ENCODE measurements at regions not wholly inside any gene's neighbourhood (a gene's known extent, or its start where the extent isn't known, plus 50 kb on each side); places are given as distances from the start of the nearest gene placed in this dataset.

- intact Hi-C loops (cut with micrococcal nuclease) = no loop called here
- no peak for DNase-seq (ENCODE audit: low read depth, low spot score)
- H3K4me1 ChIP-seq (ENCODE audit: control insufficient read depth in 1 of 2, insufficient read depth in 2 of 2, low read length in 2 of 2) = no peaks in the 10 kb centered on the region
- no TSS peak for BruUV-seq (replicated peaks)
- H3K27me3 ChIP-seq (ENCODE audit: insufficient read depth, low read length) = no peaks in the 10 kb centered on the region
- H3K9me2 ChIP-seq (ENCODE audit: insufficient read depth) = no peaks in the 10 kb centered on the region
- no peaks in the 10 kb centered on the region for H3K9me3 ChIP-seq (ENCODE audit: control insufficient read depth in 1 of 2, insufficient read depth in 1 of 2, low read depth in 1 of 2, low read length in 2 of 2)
- ChIA-PET POLR2A (no interaction called here), CTCF (no interaction called here), RAD21 (ENCODE audit: low non-redundant PET in 1 of 2, low total read pairs in 2 of 2, uncharacterized antibody in 2 of 2, unreplicated experiment in 2 of 2) (no interaction called here)
- H3K4me3 ChIP-seq (replicated peaks in 1 of 2; ENCODE audit: low read depth in 1 of 2, low read length in 2 of 2) = no peak overlapping the region
- H3K9ac ChIP-seq (ENCODE audit: low read length) = no peak overlapping the region
- H3K4me2 ChIP-seq (ENCODE audit: low read length) = no peak overlapping the region
- H3K27ac ChIP-seq (ENCODE audit: low read depth, low read length) = no peak overlapping the region
- H4K20me1 ChIP-seq (ENCODE audit: insufficient read depth) = no peaks in the 10 kb centered on the region
- H3K79me2 ChIP-seq (ENCODE audit: insufficient read depth, low read length) = no peaks in the 10 kb centered on the region
- ATAC-seq = no peak
- no peak overlapping the region for H2AFZ ChIP-seq (ENCODE audit: low read depth, low read length, poor library complexity, severe bottlenecking)
- TF ChIP-seq SP1 (IDR thresholded peaks at IDR 0.05; ENCODE audit: low read depth) (no peak), CTCF (IDR thresholded peaks at IDR 0.05 in 2 of 3, conservative IDR thresholded peaks at IDR 0.05 in 1 of 3; ENCODE audit: borderline replicate concordance in 1 of 3, insufficient read depth in 1 of 3, low read depth in 2 of 3, low read length in 2 of 3) (0 out of 6 replicates have a peak, but pooled peaks of 1 of the 3 experiments have one; percentile 23)
- H3K36me3 ChIP-seq (ENCODE audit: control insufficient read depth in 1 of 2, insufficient read depth in 2 of 2, low read length in 2 of 2) = no peaks in the 10 kb centered on the region
Measured at GRCh38 chr4:171433674-171434073, 379.5 kb upstream of the GALNTL6 start.

DNA sequence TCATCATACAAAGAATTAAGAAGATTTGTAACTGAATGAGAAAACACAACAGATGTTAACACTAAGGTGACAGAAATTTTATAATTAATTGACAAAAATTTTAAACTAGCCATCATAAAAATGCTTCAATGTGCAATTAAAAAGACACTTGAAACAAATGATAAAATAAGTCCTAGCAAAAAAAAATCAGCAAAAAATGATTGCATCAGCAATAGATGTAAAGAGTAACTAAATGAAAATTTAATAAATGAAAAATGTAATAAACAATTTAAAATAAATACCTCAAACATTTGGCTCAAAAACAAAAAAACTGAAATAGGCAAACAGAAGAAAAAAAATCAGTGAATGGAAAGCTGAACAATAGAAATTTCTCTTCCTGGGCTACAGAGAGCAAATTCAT lies 380.7 kb upstream of the GALNTL6 start:
- no peaks in the 10 kb centered on the region for H3K79me2 ChIP-seq (ENCODE audit: insufficient read depth, low read length)
- H2AFZ ChIP-seq (ENCODE audit: low read depth, low read length, poor library complexity, severe bottlenecking) = no peak overlapping the region
- ChIA-PET RAD21 (ENCODE audit: low non-redundant PET in 1 of 2, low total read pairs in 2 of 2, uncharacterized antibody in 2 of 2, unreplicated experiment in 2 of 2) (no interaction called here), CTCF (no interaction called here), POLR2A (no interaction called here)
- no peak for TF ChIP-seq YY1 (IDR thresholded peaks at IDR 0.05; ENCODE audit: extremely low read depth, insufficient replicate concordance, low read depth, low read length)
- TF ChIP-seq, protein P1, sequence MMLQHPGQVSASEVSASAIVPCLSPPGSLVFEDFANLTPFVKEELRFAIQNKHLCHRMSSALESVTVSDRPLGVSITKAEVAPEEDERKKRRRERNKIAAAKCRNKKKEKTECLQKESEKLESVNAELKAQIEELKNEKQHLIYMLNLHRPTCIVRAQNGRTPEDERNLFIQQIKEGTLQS (IDR thresholded peaks at IDR 0.05) = no peak
- TF ChIP-seq POLR2A (IDR thresholded peaks at IDR 0.05; ENCODE audit: borderline replicate concordance, extremely low read depth, insufficient read depth, insufficient read length) = no peak
- no peak for TF ChIP-seq ELF1 (IDR thresholded peaks at IDR 0.05; ENCODE audit: borderline replicate concordance, low read depth)
- TF ChIP-seq, protein P2, sequence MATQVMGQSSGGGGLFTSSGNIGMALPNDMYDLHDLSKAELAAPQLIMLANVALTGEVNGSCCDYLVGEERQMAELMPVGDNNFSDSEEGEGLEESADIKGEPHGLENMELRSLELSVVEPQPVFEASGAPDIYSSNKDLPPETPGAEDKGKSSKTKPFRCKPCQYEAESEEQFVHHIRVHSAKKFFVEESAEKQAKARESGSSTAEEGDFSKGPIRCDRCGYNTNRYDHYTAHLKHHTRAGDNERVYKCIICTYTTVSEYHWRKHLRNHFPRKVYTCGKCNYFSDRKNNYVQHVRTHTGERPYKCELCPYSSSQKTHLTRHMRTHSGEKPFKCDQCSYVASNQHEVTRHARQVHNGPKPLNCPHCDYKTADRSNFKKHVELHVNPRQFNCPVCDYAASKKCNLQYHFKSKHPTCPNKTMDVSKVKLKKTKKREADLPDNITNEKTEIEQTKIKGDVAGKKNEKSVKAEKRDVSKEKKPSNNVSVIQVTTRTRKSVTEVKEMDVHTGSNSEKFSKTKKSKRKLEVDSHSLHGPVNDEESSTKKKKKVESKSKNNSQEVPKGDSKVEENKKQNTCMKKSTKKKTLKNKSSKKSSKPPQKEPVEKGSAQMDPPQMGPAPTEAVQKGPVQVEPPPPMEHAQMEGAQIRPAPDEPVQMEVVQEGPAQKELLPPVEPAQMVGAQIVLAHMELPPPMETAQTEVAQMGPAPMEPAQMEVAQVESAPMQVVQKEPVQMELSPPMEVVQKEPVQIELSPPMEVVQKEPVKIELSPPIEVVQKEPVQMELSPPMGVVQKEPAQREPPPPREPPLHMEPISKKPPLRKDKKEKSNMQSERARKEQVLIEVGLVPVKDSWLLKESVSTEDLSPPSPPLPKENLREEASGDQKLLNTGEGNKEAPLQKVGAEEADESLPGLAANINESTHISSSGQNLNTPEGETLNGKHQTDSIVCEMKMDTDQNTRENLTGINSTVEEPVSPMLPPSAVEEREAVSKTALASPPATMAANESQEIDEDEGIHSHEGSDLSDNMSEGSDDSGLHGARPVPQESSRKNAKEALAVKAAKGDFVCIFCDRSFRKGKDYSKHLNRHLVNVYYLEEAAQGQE (IDR thresholded peaks at IDR 0.05; ENCODE audit: low read depth) = no peak
- no peak for TF ChIP-seq TCF7L2 (IDR thresholded peaks at IDR 0.05; ENCODE audit: borderline replicate concordance, extremely low read depth, insufficient read depth, insufficient read length)
- TF ChIP-seq SRF (IDR thresholded peaks at IDR 0.05; ENCODE audit: low read depth) = no peak
- no peak for TF ChIP-seq RAD21 (IDR thresholded peaks at IDR 0.05; ENCODE audit: low read depth)
- no peak for TF ChIP-seq EGR1 (IDR thresholded peaks at IDR 0.05; ENCODE audit: low read depth)
- H3K9me2 ChIP-seq (ENCODE audit: insufficient read depth) = no peaks in the 10 kb centered on the region
- no peaks in the 10 kb centered on the region for H3K4me1 ChIP-seq (ENCODE audit: control insufficient read depth in 1 of 2, insufficient read depth in 2 of 2, low read length in 2 of 2)
- no peaks in the 10 kb centered on the region for H3K9me3 ChIP-seq (ENCODE audit: control insufficient read depth in 1 of 2, insufficient read depth in 1 of 2, low read depth in 1 of 2, low read length in 2 of 2)
- intact Hi-C loops (cut with micrococcal nuclease) = no loop called here
- no peak overlapping the region for H3K4me2 ChIP-seq (ENCODE audit: low read length)
- ATAC-seq = no peak
- no peak overlapping the region for H3K4me3 ChIP-seq (replicated peaks in 1 of 2; ENCODE audit: low read depth in 1 of 2, low read length in 2 of 2)
- BruUV-seq (replicated peaks) = no TSS peak
- no peaks in the 10 kb centered on the region for H3K36me3 ChIP-seq (ENCODE audit: control insufficient read depth in 1 of 2, insufficient read depth in 2 of 2, low read length in 2 of 2)
- no peak overlapping the region for H3K27ac ChIP-seq (ENCODE audit: low read depth, low read length)
- H4K20me1 ChIP-seq (ENCODE audit: insufficient read depth) = no peaks in the 10 kb centered on the region
- H3K27me3 ChIP-seq (ENCODE audit: insufficient read depth, low read length) = no peaks in the 10 kb centered on the region
- DNase-seq (ENCODE audit: low read depth, low spot score) = no peak
- H3K9ac ChIP-seq (ENCODE audit: low read length) = no peak overlapping the region
